HFFc6 (cell line): ENCODE measurements at regions not wholly inside any gene's neighbourhood (a gene's known extent, or its start where the extent isn't known, plus 50 kb on each side); places are given as distances from the start of the nearest gene placed in this dataset.
"Not testable (repeated sequence)": the region's sequence is repeated elsewhere in the genome, so short reads cannot be mapped to it uniquely, and the experiment has no call there.

ENCODE experiments used
- DNase-seq: peaks from one replicate; pipeline ENCODE4 v3.0.0-alpha.2; 2018
- H3K27ac Mint-ChIP-seq: 2 replicates; pipeline ENCODE4 v1.8.0; 2020; ENCODE audit warnings: mild to moderate bottlenecking, mixed read lengths
- H3K27me3 Mint-ChIP-seq: 2 replicates; pipeline ENCODE4 v1.8.0; 2021; ENCODE audit warnings: mild to moderate bottlenecking, moderate library complexity, mixed read lengths; ENCODE audit not compliant: insufficient read depth
- H3K36me3 Mint-ChIP-seq: 2 replicates; pipeline ENCODE4 v1.8.0; 2021; ENCODE audit warnings: low read depth, mixed read lengths
- H3K4me1 Mint-ChIP-seq: 2 replicates; pipeline ENCODE4 v1.8.0; 2020; ENCODE audit warnings: low read depth, mixed read lengths
- H3K4me3 Mint-ChIP-seq: 2 replicates; pipeline ENCODE4 v1.8.0; 2020; ENCODE audit warnings: mild to moderate bottlenecking, moderate library complexity, mixed read lengths
- H3K9me3 Mint-ChIP-seq: 2 replicates; pipeline ENCODE4 v1.8.0; 2020; ENCODE audit warnings: mild to moderate bottlenecking, mixed read lengths
- CTCF ChIP-seq: fragments of 200-600 bp; sonication (generic); IDR thresholded peaks from 2 replicates; pipeline ENCODE4 v1.5.0; 2021; ENCODE audit warnings: antibody characterized with exemption, mild to moderate bottlenecking

GRCh38 chrX:42195506-42195905 lies 272.2 kb upstream of the CASK start:
- Mint-ChIP-seq H3K4me3 (no peak overlapping the region), H3K27me3 (no peaks in the 10 kb centered on the region; the same call in 1 of the 2 replicates), H3K36me3 (no peaks in the 10 kb centered on the region), H3K27ac (no peak overlapping the region), H3K9me3 (no peaks in the 10 kb centered on the region; the same call in 1 of the 2 replicates), H3K4me1 (no peaks in the 10 kb centered on the region)
- no peak for DNase-seq
- no peak for TF ChIP-seq CTCF

- Mint-ChIP-seq H3K27me3 (no peaks in the 10 kb centered on the region; the same call in 1 of the 2 replicates), H3K36me3 (no peaks in the 10 kb centered on the region), H3K9me3 (no peaks in the 10 kb centered on the region; the same call in 1 of the 2 replicates), H3K4me3 (no peak overlapping the region), H3K27ac (no peak overlapping the region), H3K4me1 (no peaks in the 10 kb centered on the region)
- no peak for DNase-seq
- no peak for TF ChIP-seq CTCF
Observed at GRCh38 chrX:42189576-42189975, 266.2 kb upstream of the CASK start.

GRCh38 chrX:42188730-42189129 lies 265.4 kb upstream of the CASK start:
- H3K9me3 Mint-ChIP-seq, result no peaks in the 10 kb centered on the region; the same call in 1 of the 2 replicates

GRCh38 chrX:42176789-42177188 lies 253.4 kb upstream of the CASK start:
- TF ChIP-seq CTCF, result no peak
- Mint-ChIP-seq H3K4me1 (no peaks in the 10 kb centered on the region), H3K36me3 (no peaks in the 10 kb centered on the region), H3K4me3 (no peak overlapping the region), H3K27me3 (peaks cover 2% of the 10 kb centered on the region; the same call in 1 of the 2 replicates), H3K9me3 (no peaks in the 10 kb centered on the region), H3K27ac (no peak overlapping the region)
- DNase-seq, result no peak

More at GRCh38 chrX:42188730-42189129, 265.4 kb upstream of the CASK start:
- Mint-ChIP-seq H3K27me3 (no peaks in the 10 kb centered on the region; the same call in 1 of the 2 replicates), H3K36me3 (no peaks in the 10 kb centered on the region), H3K4me3 (no peak overlapping the region), H3K27ac (no peak overlapping the region), H3K4me1 (no peaks in the 10 kb centered on the region)
- TF ChIP-seq CTCF, result no peak
- no peak for DNase-seq

- no peak overlapping the region for H3K27ac Mint-ChIP-seq
- no peak overlapping the region for H3K4me3 Mint-ChIP-seq
- TF ChIP-seq CTCF, result no peak
- H3K27me3 Mint-ChIP-seq, result peaks cover 2% of the 10 kb centered on the region; the same call in 1 of the 2 replicates
- no peaks in the 10 kb centered on the region for H3K9me3 Mint-ChIP-seq
- no peaks in the 10 kb centered on the region for H3K4me1 Mint-ChIP-seq
- no peak for DNase-seq
- no peaks in the 10 kb centered on the region for H3K36me3 Mint-ChIP-seq
Observed at GRCh38 chrX:42175843-42176242, 252.5 kb upstream of the CASK start.

- H3K4me3 Mint-ChIP-seq, H3K4me1 Mint-ChIP-seq, DNase-seq, H3K27ac Mint-ChIP-seq, H3K36me3 Mint-ChIP-seq, H3K27me3 Mint-ChIP-seq: not testable (repeated sequence)
- peaks cover 12% of the 10 kb centered on the region for H3K9me3 Mint-ChIP-seq
Observed at GRCh38 chrX:42157923-42158322, 234.6 kb upstream of the CASK start.
